Neural progenitor cell (in vitro differentiated cells): ENCODE measurements at regions not wholly inside any gene's neighbourhood (a gene's known extent, or its start where the extent isn't known, plus 50 kb on each side); places are given as distances from the start of the nearest gene placed in this dataset.
"Not testable (repeated sequence)": the region's sequence is repeated elsewhere in the genome, so short reads cannot be mapped to it uniquely, and the experiment has no call there.

ENCODE experiments used
- EZH2 ChIP-seq: fragments of 200-600 bp; sonication (generic); IDR thresholded peaks from 2 replicates; pipeline ENCODE4 v1.6.1; 2017; ENCODE audit warnings: antibody characterized with exemption, mild to moderate bottlenecking, moderate library complexity
- TF ChIP-seq, protein P1 (sequence below): fragments of 200-600 bp; sonication (generic); IDR thresholded peaks from 2 replicates; pipeline ENCODE4 v1.5.1; 2017; ENCODE audit warnings: antibody characterized with exemption, mild to moderate bottlenecking

DNA sequence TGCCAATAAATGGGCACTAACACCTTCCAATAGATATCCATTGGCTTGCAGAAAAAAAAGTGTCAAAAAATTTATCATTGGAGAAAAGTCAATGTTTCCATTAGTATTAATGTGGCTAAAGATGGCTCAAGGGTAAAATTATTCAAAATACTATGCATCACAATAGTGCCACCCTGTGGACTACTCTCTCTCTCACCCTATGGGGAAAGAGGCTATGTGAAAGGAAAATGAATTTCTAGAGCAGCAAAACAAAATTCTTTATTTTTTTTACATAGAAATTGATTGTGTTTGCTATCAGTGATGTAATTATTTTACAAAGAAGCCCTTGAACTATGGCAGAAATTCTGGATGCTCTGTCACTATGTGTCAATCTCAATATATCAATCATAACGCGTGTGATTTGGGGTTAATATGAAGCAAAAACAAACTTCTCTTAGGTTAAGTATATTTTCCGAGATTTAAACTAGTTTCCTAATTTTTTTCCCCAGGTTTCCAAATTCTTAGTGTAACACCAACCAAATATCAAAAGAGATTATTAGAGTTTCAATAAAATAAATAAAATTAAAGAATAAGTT, 193.9 kb downstream of the USP22 start:
- TF ChIP-seq, protein P1, sequence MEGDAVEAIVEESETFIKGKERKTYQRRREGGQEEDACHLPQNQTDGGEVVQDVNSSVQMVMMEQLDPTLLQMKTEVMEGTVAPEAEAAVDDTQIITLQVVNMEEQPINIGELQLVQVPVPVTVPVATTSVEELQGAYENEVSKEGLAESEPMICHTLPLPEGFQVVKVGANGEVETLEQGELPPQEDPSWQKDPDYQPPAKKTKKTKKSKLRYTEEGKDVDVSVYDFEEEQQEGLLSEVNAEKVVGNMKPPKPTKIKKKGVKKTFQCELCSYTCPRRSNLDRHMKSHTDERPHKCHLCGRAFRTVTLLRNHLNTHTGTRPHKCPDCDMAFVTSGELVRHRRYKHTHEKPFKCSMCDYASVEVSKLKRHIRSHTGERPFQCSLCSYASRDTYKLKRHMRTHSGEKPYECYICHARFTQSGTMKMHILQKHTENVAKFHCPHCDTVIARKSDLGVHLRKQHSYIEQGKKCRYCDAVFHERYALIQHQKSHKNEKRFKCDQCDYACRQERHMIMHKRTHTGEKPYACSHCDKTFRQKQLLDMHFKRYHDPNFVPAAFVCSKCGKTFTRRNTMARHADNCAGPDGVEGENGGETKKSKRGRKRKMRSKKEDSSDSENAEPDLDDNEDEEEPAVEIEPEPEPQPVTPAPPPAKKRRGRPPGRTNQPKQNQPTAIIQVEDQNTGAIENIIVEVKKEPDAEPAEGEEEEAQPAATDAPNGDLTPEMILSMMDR = peak; percentile 69
- not testable (repeated sequence) for TF ChIP-seq EZH2
